ENCODE measurements at regions not wholly inside any gene's neighbourhood (a gene's known extent, or its start where the extent isn't known, plus 50 kb on each side); places are given as distances from the start of the nearest gene placed in this dataset.

DNA sequence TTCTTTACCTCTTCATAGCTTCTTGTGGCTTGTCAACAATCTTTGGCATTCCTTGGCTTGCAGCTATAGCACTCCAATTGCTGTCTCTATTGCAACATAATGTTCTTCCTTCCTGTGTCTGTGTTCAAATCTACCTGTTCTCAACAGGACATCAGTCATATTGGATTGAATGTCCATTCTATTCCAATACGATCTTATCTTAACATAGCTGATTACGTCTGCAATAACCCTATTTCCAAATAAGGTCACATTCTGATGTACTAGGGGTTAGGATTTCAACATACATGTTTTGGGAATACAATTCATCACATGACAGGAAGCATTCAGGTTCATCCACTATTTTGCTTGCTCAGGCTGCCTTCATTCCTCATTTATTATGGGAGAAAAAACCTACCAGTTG, 684.4 kb upstream of the CITED2 start:
- no peaks in the 10 kb centered on the region for H3K27me3 ChIP-seq (ENCODE audit: control insufficient read depth, insufficient read depth, low read length, poor library complexity, severe bottlenecking)
- Mint-ChIP-seq H3K4me1 (peaks cover 2% of the 10 kb centered on the region), H3K27me3 (ENCODE audit: insufficient read depth) (no peaks in the 10 kb centered on the region), H3K4me3 (no peak overlapping the region), H3K36me3 (ENCODE audit: low read depth) (no peaks in the 10 kb centered on the region), H3K9me3 (no peaks in the 10 kb centered on the region), H3K27ac (no peak overlapping the region)
- H3K9ac ChIP-seq (ENCODE audit: extremely low read depth, low read length, poor library complexity, severe bottlenecking): no peak overlapping the region
- no peak overlapping the region for H3K27ac ChIP-seq (ENCODE audit: low read depth, low read length)
- H3K4me1 ChIP-seq (ENCODE audit: control insufficient read depth, insufficient read depth, low read length): no peaks in the 10 kb centered on the region
- no peaks in the 10 kb centered on the region for H3K9me3 ChIP-seq (ENCODE audit: control insufficient read depth, low read length)
- TF ChIP-seq, protein P1, sequence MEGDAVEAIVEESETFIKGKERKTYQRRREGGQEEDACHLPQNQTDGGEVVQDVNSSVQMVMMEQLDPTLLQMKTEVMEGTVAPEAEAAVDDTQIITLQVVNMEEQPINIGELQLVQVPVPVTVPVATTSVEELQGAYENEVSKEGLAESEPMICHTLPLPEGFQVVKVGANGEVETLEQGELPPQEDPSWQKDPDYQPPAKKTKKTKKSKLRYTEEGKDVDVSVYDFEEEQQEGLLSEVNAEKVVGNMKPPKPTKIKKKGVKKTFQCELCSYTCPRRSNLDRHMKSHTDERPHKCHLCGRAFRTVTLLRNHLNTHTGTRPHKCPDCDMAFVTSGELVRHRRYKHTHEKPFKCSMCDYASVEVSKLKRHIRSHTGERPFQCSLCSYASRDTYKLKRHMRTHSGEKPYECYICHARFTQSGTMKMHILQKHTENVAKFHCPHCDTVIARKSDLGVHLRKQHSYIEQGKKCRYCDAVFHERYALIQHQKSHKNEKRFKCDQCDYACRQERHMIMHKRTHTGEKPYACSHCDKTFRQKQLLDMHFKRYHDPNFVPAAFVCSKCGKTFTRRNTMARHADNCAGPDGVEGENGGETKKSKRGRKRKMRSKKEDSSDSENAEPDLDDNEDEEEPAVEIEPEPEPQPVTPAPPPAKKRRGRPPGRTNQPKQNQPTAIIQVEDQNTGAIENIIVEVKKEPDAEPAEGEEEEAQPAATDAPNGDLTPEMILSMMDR (conservative IDR thresholded peaks at IDR 0.05): no peak
- no peak for DNase-seq
- no peaks in the 10 kb centered on the region for H3K36me3 ChIP-seq (ENCODE audit: control insufficient read depth, insufficient read depth, low read length)
- 78 to 98% methylated on average over 2 of the region's 2 CpGs for WGBS, 2 experiments (ENCODE audit: insufficient coverage in 1 of 2, insufficient read length in 1 of 2)
- no peak overlapping the region for H3K4me3 ChIP-seq (ENCODE audit: low read length)

DNA sequence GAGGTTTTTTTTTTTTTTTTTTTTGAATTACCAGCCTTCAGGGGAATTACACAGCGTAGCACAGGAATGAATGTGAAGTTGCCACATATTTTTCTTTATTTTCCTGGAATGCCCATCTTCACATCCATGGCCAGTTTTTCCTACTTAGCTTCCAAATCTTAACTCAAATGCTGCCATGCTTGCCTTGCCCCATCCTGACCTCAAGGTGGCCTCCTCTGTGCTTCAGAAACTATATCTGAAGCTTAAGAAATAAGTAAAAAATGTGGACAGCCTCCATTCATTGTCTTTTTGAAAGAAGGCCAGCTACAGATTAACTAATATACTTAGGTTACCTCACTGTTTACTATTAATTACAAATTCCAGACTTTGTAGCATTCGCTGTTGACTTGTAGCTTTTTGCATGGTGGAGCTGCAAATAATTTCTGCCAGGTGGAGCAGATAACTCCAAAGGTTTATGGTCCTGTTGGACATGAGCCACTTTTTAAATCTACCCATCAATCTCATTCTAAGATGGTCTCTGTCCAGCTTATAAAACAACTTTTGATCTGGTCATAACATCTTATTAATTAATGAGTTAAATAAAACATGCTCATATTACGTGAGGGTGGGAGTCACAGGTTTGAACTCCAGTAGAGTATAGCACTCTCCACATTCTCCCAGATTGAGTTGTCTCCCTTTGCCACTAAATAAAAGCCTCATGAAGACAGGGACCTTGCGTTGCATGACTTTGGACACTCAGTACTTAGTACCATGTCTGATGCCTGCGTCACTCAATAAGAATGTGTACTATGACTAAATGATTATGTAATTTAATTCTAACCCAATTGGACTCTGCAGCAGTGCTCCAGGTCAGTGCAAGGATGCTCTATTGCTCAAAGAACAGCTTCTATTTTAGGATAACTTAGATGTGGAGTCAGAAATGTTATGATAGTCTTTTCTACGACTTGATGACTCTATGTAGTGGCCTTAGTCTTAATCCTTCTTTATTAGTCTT, 678.6 kb upstream of the CITED2 start:
- Histone ChIP-seq H3K9me3 (ENCODE audit: control insufficient read depth, low read length) (no peaks in the 10 kb centered on the region), H3K4me1 (ENCODE audit: control insufficient read depth, insufficient read depth, low read length) (no peaks in the 10 kb centered on the region), H3K4me3 (ENCODE audit: low read length) (no peak overlapping the region), H3K36me3 (ENCODE audit: control insufficient read depth, insufficient read depth, low read length) (no peaks in the 10 kb centered on the region), H3K9ac (ENCODE audit: extremely low read depth, low read length, poor library complexity, severe bottlenecking) (no peak overlapping the region), H3K27me3 (ENCODE audit: control insufficient read depth, insufficient read depth, low read length, poor library complexity, severe bottlenecking) (no peaks in the 10 kb centered on the region), H3K27ac (ENCODE audit: low read depth, low read length) (peak overlapping the region; percentile 68)
- 88 to 100% methylated on average over 2 to 6 of the region's 6 CpGs for WGBS, 2 experiments (ENCODE audit: insufficient coverage in 1 of 2, insufficient read length in 1 of 2)
- Mint-ChIP-seq H3K36me3 (ENCODE audit: low read depth) (no peaks in the 10 kb centered on the region), H3K4me1 (peaks cover 6% of the 10 kb centered on the region), H3K27ac (no peak overlapping the region), H3K4me3 (no peak overlapping the region), H3K9me3 (no peaks in the 10 kb centered on the region), H3K27me3 (ENCODE audit: insufficient read depth) (no peaks in the 10 kb centered on the region)
- peak; percentile 49 for DNase-seq
- TF ChIP-seq, protein P1 (conservative IDR thresholded peaks at IDR 0.05): peak; percentile 80

DNA sequence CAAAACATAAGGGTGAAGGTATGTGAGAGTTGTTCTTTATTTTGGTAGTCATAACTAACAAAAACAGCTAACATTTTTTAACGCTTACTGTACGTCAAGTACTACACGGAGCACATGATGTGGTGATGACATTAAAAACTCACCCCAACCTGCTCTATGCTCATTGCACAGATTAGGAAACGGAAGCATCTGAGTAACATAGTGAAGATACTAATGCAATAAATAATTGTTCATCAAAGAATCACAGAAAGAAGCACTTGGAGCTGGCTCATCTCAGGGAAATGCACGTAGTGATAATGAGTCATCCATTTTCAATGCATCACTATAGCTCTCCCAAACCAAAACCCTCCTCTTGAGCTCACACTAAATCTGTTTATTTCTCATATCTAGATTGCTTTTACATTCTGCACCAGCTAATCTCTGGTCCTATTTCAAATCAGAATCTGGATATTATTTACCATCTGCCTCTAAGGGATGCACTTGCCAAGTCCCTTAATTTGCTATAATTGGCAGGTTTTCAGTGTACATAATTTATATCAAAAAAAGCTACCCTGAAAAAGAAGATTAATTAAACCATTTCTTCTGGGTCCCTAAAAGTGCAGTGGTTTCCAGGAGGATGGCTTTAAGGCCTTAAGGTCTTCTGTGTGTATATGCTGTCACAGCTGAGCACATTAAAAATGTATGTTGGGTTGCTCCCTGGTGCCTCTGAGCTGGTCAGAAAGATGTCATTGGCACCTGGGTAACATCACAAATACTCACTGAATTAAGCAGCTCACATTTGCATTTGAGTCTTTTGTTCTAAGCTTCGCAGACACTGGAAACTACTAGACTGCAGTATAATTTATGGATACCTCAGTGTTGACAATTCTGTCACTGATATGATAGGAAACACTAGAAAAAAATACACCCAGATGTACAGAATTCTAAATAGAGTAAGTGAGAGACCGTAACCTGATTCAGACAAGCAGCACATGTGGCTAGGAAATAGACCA, 677.4 kb upstream of the CITED2 start:
- no peak overlapping the region for H3K4me3 ChIP-seq (ENCODE audit: low read length)
- H3K27ac ChIP-seq (ENCODE audit: low read depth, low read length): peak overlapping the region; percentile 68
- no peaks in the 10 kb centered on the region for H3K36me3 ChIP-seq (ENCODE audit: control insufficient read depth, insufficient read depth, low read length)
- H3K36me3 Mint-ChIP-seq (ENCODE audit: low read depth): no peaks in the 10 kb centered on the region
- WGBS, 2 experiments (ENCODE audit: insufficient coverage in 1 of 2, insufficient read length in 1 of 2): 78 to 95% methylated on average over 3 to 7 of the region's 7 CpGs
- TF ChIP-seq, protein P1 (conservative IDR thresholded peaks at IDR 0.05): no peak
- peaks cover 6% of the 10 kb centered on the region for H3K4me1 Mint-ChIP-seq
- H3K27me3 Mint-ChIP-seq (ENCODE audit: insufficient read depth): no peaks in the 10 kb centered on the region
- H3K27me3 ChIP-seq (ENCODE audit: control insufficient read depth, insufficient read depth, low read length, poor library complexity, severe bottlenecking): no peaks in the 10 kb centered on the region
- no peak for DNase-seq
- H3K4me3 Mint-ChIP-seq: no peak overlapping the region
- H3K9me3 Mint-ChIP-seq: no peaks in the 10 kb centered on the region
- peak overlapping the region; percentile 27 for H3K27ac Mint-ChIP-seq
- H3K4me1 ChIP-seq (ENCODE audit: control insufficient read depth, insufficient read depth, low read length): no peaks in the 10 kb centered on the region
- no peak overlapping the region for H3K9ac ChIP-seq (ENCODE audit: extremely low read depth, low read length, poor library complexity, severe bottlenecking)
- H3K9me3 ChIP-seq (ENCODE audit: control insufficient read depth, low read length): no peaks in the 10 kb centered on the region

All from endodermal cell (in vitro differentiated cells).